NCI-H345 treated with DMSO at 0.1 percent for 48 hours (cell line): ENCODE measurements at regions not wholly inside any gene's neighbourhood (a gene's known extent, or its start where the extent isn't known, plus 50 kb on each side); places are given as distances from the start of the nearest gene placed in this dataset.
"Not testable (repeated sequence)": the region's sequence is repeated elsewhere in the genome, so short reads cannot be mapped to it uniquely, and the experiment has no call there.

ENCODE experiments used
- DNase-seq: peaks from one replicate; lab custom pipeline; 2025; ENCODE audit not compliant: unreplicated experiment; lab: John Stamatoyannopoulos, UW

DNA sequence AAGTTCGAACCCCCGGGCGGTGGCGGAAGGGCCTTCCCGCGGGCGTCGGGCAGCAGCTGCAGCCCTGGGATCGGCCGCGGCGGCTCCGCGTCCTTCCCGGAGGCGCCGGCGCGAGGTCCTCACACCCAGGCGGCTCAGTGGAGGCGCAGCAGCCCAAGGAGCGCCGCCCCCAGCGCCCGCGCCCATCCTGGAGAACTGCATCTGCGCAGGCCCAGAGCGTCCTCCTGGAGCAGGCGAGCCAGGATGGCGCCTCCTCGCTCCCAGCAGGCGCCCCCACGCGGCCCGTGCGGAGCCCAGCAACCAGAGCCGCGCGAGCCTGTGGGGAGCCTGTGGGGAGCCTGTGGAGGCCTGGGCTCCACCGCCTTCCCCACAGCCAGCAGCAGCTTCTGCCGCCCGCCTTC lies 872.5 kb downstream of the TMEM121 start:
- not testable (repeated sequence) for DNase-seq

DNA sequence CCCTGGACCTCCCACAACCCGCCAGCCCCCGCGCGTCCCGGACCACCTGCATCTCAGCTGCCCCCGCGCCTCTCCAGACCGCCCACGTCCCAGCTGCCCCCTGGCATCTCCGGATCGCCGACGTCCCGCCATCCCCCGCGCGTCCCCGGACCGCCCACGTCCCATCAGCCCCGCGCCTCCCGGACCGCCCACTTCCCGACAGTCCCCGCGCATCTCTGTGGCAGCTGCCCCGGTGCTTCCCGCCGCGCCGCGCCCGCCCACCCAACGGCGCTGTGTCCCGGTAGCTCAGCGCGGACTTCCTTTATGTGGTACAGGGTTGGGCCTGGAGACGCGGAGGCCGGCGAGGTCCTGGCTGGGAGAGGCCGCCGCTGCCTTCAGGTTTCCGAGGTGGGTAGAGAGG lies 874.9 kb downstream of the TMEM121 start:
- not testable (repeated sequence) for DNase-seq

DNA sequence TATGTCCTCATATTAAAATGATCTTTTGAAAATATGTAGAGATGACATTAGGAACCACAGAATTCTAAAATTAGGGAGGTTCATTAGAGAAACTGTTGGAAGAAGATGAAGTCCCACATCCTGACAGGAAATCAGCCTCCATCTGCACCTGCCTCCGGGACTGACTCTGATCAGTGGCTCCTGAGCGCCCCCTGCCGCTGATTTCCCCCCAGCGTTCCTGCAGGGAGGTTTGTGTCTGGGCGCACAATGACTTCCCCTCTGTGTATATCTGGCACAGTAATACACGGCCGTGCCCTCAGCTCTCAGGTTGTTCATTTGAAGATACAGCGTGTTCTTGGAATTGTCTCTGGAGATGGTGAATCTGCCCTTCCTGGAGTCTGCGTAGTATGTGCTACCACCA lies 883.8 kb downstream of the TMEM121 start:
- DNase-seq = not testable (repeated sequence)

DNA sequence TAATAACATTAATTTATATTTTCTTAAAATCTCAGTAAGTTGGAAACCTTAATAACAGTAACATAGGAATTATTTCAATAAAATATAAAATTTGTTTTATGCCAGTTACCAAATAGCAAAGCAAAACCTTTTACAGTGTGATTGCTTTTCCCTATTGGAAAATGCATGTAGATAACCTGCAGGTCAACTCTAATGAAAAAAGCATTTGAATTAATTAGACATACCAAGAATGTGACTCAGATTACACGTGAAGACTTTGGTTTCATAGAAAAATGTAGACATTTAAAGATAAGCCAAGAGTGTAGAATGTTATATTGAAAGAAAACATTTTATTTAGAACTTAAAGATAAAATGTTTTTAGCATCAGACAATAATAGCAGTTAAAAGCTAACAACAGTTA lies 888.1 kb downstream of the TMEM121 start:
- no peak for DNase-seq

DNA sequence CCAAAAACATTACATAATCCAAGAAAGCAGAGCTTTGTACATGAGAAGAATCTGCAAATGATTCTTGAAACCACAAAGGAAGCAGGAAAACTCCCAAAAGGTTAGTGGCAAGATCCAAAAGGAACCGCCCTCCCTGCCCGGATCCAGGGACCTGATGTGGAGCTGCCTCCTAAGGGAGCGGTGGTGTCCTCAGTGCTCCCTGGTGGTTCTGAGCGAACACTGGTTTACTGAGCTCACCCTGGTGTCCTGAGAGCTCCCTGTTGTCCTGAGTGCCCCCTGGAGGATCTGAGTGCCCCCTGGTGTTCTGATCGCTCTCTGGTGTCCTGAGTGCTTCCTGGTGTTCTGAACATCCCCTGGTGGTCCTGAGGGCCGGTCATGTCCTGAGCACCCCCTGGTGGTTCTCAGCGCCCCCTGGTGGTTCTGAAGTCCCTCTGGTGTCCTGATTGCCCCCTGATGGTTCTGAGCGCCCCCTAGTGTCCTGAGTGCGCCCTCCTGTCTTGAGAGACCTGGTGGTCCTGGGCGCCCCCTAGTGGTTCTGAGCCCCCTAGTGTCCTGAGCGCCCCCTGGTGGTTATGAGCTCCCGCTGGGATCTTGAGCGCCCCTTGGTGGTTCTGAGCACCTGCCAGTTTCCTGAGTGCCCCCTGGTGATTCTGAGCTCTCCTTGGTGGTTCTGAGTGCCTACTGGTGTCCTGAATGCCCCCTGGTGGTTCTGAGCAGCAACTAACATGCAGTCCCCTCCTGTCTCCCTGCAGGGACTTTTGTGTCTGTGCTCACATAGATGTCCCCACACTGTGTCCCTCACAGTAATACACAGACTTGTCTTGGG lies 891.1 kb downstream of the TMEM121 start:
- no peak for DNase-seq

DNA sequence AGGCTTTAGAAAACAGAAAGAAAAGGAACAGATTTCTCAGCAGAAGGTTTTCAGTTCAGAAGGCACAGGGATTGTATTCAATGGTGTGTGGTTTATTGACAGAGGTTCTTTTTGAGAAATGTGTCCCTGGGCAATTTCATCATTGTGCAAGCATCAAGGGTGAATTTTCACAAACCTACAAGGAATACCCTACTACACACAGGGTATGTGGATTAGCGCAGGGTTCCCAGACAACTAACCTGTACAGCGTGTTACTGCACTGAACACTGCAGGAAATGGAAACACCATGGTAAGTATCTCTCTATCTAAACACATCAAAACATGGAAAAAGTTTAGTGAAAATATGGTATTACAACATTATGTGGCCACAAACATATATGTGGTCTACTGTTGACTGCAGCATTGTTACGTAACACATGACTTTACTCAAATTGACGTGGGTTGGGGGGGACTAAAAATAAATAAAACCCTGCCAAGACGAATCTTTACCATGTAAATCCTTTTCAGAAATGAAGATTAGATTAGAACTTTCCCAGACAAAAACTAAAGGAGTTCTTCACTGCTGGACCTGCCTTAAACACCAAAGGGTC lies 893.1 kb downstream of the TMEM121 start:
- no peak for DNase-seq

DNA sequence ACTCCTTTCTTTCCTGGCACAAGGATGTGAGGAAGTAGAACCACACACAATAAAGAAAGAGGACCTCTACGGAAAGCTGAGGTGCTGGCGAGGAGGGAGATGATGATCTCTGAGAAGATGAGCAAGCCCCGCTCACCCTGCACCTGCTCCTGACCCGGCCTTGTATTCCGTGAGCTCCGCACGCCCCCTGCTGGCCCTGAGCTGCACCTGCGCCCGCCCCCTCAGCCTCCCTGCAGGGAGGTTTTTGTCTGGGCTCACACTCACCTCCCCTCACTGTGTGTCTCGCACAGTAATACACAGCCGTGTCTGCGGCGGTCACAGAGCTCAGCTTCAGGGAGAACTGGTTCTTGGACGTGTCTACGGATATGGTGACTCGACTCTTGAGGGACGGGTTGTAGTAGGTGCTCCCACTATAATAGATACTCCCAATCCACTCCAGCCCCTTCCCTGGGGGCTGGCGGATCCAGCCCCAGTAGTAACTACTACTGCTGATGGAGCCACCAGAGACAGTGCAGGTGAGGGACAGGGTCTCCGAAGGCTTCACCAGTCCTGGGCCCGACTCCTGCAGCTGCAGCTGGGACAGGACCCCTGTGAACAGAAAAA lies 895.1 kb downstream of the TMEM121 start:
- peak; percentile 35 for DNase-seq

DNA sequence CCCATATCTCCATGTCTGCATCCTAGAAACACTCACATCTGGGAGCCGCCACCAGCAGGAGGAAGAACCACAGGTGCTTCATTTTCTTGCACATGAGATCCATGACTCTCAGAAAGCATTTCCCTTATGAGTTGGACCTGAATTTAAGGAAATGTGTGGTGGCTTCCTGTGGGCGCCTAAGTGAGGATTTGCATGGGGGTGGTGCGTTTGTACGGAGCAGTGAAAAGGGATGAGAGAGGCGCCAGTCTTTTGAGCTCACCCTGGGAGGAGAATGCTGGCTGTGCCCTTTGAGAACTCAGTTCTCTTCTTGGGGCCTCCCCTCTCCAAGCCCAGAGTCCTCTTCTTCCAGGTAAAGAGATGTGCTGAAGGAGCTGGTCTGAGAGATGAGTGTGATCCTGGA lies 895.7 kb downstream of the TMEM121 start:
- no peak for DNase-seq

DNA sequence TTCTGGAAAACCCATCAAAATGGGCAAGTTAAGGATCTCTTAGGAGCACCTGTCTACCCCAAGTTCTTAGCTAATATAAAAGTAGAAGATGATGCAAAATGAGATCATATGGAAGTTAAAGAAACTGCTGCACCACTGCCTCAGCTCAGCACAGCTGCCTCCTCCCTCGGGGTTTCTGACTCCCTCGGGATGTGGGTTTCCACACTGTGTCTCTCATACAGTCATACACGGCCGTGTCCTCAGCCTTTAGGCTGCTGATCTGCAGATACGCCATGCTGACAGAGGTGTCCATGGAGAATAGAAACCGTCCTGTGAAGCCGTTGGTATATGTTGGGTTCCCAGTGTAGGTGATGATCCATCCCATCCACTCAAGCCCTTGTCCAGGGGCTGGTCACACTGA lies 898.8 kb downstream of the TMEM121 start:
- DNase-seq = not testable (repeated sequence)

DNA sequence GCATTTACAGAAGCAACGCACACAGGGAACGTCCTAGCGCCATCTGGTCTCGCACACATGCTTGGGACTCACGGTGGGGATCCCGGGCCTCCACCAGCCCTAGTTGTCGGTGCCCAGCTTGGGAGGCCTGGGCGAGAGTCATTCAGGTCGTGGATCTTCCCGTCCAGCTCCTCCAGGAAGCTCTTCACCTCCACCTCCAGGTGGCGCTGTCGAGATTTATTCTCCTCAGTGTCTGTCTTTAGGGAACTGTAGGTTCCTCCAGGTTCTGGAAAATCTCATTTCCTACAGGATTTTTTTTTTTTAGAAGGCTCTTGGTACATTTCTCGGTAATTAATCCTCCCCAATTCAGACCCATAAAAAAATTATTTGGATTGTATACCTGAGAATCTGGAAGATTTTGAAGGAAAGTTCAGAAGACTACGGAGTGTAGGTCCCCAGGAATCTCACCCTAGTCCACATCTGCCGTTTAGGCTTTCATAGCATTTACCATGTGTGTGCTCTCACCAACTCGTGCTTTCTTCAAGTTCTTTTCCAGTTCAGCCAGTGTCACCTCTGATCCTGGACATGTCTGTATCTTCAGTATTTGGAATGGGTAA lies 910.0 kb downstream of the TMEM121 start:
- DNase-seq = no peak

DNA sequence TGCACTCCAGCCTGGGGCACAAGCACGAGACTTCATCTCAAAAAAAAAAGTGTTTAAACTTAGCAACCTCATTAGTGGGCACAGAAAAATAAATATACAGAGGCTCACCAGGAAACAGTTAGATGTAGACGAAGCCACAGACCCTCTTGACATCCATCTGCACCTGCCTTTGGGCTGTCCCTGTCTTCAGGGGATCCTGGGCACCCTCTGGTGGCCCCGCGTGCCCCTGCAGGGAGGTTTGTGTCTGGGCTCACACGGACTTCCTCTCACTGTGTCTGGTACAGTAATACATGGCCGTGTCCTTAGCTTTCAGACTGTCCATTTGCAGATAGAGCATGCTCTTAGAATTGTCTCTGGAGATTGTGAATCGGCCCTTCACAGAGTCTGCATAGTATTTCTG lies 916.5 kb downstream of the TMEM121 start:
- DNase-seq = no peak

DNA sequence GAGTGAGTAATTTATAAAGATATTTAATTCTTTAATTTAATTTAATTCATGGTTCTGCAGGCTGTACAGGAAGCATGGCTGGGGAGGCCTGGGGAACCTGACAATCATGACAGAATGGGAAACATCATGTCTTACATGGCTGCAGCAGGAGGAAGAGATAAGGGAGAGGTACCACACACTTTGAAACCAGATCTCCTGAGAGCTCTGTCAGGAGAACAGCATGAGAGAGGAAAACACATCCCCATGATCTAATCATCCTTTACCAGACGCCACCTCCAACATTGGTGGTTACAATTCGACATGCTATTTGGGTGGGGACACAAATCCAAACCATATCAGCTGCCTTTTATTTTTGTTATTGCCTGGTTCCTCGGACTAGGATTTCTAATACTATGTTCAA lies 928.6 kb downstream of the TMEM121 start:
- no peak for DNase-seq

DNA sequence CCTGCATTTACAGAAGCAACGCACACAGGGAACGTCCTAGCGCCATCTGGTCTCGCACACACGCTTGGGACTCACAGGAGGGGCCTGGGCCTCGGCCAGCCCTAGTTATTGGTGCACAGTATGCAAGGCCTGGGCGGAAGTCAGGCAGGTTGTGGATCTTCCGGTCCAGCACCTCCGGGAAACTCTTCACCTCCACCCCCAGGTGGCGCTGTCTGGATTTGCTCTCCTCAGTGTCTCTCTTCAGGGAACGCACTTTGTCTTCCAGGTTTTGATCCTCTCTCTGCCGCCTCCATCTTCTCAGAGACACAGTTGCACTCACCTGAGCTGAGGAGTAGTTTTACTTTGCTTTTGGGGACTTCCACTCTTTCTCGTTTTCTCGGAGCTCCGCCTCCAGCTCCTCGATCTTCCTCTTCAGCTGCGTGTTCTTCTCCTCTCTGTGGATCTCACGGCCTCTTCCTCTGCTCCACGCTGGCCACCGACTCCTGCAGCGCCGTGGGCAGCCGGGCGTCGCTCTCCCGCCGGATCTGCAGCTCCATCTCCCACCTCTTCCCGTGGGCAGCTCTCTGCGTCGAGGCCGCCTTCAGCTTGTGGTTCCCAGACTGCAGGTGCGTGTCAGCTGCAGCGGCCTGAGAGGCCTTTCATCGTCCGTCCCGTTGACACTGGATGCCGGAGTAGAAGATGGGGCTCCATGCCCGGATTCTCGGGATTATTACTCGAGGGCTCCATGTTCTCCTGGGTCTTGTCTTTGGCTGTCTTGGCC lies 933.8 kb downstream of the TMEM121 start:
- DNase-seq = peak; percentile 18

DNA sequence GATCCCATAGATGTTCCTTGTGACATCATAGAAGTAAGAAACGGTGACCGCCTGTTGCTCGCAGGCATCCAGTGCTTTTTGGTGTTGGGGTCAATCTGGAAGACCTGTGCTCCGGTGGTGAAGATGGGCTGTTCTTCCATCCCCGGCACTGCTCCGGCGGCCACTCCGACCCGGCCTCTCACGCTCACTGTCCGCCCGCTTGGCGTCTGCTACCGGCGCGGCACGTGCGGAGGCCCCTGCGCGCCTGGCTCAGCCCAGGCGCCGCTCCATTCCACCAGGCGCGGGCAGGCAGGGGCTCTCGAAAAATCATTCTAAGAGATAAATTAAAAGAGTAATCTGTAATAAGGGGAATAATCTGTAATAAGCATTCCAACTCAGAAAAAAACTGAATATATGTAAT lies 934.5 kb downstream of the TMEM121 start:
- DNase-seq = no peak

DNA sequence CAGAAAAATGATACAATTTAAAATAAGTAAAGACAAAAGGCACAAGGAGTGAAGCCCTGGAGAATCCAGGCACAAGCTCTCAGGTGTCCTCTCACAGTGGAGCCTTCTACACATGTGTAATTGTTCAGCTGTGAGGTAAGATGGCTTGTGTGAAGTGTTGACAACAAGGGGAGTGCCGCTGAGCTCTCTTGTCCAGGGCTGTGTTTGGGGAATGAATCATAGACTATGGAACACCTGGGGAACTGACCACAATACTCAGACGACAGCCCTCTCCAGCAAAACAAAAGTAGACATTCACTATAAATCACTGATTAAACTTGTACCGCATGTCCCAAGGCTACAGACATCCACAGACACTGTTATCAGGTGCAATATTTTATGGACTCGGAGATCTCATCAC lies 940.1 kb downstream of the TMEM121 start:
- DNase-seq = peak; percentile 28

DNA sequence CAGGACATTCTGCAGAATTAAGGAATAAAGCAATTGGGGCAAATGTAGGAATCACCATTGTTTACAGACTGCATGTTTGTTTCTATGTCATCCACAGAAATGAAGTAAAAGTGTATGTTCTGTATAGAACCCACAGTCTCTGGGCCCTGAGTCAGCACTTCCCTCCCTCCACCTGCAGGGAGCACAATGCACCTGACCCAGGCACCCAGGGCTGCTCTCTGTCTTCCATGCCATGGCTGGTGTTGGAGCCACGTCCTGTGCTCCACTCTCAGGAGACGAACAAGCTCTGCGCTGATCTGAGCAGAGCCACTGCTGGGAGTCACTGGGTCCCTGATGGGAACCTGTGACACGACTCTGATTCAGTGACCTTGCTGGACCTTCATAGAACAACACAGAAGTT lies 942.5 kb downstream of the TMEM121 start:
- DNase-seq = not testable (repeated sequence)

DNA sequence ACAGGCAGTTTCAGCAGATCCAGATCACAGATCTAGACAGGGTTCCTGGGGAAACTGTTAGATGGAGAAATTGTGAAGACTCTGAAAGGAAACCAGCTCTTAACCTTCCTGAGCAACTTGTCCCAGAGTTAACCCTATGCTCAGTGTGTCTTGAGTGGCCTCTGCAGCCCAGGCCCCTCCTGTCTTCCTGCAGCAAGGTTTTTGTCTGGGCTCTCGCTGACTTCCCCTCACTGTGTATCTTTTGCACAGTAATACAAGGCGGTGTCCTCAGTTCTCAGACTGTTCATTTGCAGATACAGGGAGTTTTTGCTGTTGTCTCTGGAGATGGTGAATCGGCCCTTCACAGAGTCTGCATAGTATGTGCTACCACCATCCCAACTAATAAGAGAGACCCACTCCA lies 943.6 kb downstream of the TMEM121 start:
- not testable (repeated sequence) for DNase-seq

DNA sequence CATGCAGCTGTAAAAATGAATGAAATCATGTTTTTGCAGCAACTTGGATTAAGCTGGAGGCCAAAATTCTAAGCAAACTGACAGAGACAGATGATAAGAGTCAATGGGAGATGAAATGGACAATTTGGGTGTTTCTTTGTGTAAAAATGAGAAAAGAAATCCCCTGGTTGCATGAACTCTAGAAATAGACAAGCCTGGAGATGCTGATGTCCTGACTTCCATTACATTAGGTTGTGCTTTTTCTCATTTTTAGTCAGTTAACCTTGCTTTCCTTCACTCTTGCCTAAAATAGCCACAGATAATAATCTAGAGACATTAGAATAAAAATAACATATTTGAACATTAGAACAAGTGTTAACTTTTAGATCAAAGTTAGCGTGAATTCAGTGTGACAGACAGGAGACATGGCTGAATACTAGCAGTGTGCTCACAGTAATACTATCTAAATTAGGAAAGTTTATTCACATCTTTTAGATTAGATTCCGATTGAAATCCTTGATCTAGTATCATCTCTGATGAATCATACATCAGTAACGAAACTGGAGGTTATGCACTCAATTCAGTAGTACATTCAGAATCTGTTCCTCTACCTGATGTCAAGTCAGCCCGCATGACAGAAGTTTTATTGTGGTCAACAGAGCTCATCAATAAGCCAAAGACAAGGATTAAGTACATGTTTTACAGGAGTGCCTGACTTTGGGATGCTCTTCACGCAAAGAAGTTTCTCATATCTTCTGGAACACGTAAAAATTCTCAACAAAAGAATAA lies 948.1 kb downstream of the TMEM121 start:
- not testable (repeated sequence) for DNase-seq

DNA sequence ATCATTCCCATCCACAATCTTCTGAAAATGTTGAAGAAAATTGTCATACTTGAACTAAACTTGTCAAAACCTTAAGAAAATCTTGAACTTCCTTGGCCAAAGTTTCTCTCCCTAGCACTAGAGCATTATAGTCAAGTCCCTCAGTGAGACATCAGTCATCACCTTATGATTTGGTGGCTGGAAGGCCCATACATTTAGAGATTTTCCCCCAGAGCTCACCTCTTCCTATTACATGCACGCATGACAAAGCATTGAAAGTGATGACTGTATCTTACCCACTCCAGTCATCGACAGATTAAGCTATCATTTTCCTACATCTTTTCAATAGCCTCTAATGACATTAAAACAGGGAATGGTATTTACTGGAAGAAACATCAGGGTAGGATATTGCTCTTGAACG lies 948.8 kb downstream of the TMEM121 start:
- not testable (repeated sequence) for DNase-seq

DNA sequence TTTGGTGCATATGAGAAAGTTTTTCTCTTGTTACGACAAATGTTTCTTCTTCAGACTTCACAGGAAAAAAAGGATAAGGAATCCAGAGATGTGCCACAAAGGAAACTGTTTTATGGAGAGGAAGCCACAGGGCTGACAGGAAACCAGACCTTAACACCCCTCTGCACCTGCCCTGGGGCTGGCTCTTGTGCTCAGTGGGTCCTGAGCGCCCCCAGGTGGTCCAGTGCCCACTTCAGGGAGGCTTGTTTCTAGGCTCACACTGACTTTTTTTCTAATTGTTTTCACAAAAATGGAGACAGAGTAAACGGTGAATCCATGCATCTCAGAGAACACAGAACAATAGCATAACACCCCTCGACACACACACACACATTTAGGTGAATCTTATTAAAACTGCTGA lies 951.2 kb downstream of the TMEM121 start:
- not testable (repeated sequence) for DNase-seq
